Activated CD4-positive, alpha-beta T cell treated with anti-CD3 and anti-CD28 coated beads for 48 hours (primary cell): ENCODE measurements at regions not wholly inside any gene's neighbourhood (a gene's known extent, or its start where the extent isn't known, plus 50 kb on each side); places are given as distances from the start of the nearest gene placed in this dataset.
"Not testable (repeated sequence)": the region's sequence is repeated elsewhere in the genome, so short reads cannot be mapped to it uniquely, and the experiment has no call there.

Experiments used
- DNase-seq: peaks from one replicate; pipeline ENCODE4 v3.0.0-alpha.2; 2020

DNA sequence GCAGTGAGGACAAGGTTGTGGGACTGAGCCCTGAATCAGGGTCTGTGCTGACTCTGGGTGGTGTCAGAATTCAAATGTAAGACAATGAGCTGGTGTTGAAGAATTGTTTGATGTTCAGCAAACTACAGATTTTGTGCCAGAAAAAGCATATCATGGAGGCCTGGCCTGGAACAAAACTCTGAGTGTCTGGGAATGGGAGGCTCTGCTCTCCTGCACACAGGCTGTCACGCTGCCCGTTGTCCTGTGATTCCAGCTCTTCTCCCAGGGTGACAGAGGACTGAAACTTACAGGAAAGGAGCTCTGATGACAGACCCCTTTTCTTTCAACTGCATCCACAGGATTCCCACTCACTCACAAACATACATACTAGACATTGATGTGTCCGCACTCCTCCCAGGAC lies 120.1 kb downstream of the ZNF486 start:
- no peak for DNase-seq

DNA sequence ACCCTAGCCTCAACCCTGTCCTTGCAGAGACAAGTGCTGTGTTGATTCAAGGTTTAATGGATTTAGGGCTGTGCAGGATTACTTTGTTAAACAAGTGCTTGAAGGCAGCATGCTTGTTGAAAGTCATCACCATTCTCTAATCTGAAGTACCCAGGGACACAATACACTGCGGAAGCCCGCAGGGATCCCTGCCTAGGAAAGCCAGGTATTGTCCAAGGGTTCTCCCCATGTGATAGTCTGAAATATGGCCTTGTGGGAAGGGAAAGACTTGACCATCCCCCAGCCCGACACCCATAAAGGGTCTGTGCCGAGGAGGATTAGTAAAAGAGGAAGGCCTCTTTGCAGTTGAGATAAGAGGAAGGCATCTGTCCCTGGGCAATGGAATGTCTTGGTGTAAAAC lies 118.9 kb downstream of the ZNF486 start:
- DNase-seq = not testable (repeated sequence)

DNA sequence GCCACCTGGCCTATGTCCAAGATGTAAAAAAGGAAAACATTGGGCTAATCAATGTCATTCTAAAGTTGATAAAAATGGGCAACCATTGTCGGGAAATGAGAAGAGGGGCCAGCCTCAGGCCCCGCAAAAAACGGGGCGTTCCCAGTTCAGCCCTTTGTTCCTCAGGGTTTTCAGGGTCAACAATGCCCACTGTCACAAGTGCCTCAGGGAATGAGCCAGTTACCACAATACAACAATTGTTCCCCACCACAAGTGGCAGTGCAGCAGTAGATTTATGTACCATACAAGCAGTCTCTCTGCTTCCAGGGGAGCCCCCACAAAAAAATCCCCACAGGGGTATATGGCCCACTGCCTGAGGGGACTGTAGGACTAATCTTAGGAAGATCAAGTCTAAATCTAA lies 112.5 kb downstream of the ZNF486 start:
- DNase-seq = no peak

DNA sequence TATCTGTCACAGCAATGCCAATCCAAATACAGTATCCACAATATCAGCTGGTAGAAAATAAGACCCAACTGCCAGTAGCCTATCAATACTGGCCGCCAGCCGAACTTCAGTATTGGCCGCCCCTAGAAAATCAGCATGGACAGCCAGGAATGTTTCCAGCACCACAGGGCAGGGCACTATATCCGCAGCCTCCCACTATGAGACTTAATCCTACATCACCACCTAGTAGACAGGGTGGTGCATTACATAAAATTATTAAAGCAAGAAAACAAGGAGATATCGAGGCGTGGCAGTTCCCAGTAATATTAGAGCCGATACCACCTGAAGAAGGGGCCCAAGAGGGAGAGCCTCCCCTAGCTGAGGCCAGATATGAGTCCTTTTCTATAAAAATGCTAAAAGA lies 111.3 kb downstream of the ZNF486 start:
- DNase-seq = no peak

DNA sequence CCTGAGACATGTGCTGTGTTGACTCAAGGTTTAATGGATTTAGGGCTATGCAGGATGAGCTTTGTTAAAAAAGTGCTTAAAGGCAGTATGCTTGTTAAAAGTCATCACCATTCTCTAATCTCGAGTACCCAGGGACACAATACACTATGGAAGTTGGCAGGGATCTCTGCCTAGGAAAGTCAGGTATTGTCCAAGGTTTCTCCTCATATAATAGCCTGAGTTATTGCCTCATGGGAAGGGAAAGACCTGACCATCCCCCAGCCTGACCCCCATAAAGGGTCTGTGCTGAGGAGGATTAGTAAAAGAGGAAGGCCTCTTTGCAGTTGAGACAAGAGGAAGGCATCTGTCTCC lies 109.7 kb downstream of the ZNF486 start:
- not testable (repeated sequence) for DNase-seq

DNA sequence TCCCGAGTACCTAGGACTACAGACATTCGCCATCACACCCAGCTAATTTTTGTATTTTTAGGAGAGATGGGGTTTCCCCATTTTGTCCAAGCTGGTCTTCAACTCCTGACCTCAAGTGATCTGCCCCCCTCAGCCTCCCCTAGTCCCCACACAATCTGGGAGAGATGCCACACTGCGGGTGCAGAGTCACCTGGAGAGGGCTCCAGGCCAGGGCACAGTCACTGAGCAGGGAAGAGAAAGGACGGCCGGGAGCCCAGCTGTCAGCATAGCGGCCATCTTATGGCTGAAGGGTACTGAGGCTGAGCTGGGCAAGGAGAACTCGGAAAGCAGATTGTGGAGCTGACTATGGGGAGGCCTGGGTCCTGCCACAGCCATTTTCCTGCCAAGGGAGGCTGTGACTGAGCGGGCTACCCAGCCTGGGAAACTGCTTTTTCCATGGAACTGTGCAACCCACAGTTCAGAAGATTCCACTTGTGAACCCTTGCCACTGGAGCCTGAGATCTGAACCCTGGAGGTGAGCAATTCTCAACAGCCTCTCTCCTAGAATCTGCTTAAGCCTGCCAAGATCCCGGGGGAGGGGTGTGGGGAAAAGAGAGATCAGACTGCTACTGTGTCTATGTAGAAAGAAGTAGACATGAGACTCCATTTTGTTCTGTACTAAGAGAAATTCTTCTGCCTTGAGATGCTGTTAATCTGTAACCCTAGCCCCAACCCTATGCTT lies 109.2 kb downstream of the ZNF486 start:
- no peak for DNase-seq

DNA sequence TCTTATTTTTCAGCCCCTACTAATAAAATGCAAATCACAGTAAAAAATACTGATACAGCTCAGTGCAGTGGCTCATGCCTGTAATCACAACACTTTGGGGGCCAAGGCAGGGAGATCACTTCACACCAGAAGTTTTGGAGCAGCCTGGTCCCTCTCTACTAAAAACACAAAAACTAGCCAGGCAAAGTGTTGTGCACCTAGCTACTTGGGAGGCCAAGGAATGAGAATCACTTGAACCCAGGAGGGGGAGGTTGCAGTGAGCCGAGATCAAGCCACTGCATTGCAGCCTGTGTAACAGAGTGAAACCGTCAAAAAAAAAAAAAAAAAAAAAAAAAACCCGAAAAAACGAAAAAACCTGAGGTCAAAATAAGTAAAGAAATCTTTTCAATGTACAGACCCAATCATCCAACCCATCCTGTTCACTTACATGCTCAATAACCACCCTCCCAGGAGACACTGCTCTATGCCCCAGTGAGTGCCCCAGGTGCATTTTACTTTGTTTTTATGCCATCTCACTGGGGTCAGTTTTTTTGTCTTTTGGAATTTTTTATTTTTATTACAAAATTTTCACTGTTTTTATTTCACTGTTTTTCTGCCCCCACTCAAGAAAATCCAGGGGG lies 107.0 kb downstream of the ZNF486 start:
- no peak for DNase-seq

DNA sequence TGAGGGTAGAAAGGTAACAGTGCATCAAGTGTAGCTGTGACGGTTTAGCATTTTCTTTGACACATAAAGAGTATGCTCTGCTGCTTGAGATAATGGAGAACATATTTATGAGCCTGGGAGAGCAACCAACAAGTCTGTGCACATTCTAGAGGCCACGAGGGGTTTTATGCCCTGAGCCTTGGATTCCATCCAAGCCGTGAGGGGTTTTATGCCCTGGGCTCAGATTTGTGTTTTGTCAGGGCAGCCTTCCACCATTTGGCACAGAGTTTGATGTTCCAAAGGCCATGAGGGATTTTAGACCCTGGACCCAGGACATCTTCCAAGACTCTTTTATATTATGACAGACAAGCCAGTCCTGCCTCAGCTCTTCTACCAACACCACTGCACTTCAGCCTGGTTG lies 106.4 kb downstream of the ZNF486 start:
- no peak for DNase-seq

DNA sequence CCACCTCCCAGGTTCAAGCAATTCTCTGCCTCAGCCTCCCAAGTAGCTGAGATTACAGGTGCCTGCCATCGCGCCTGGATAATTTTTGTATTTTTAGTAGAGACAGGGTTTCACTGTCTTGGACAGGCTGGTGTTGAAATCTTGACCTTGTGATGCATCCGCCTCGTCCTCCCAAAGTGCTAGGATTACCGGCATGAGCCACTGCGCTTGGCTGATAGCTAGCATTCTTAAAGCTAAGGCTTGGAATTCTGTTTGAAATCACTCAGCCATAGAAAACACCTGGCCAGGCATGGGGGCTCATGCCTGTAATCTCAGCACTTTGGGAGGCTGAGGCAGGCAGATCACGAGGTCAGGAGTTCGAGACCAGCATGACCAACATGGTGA lies 105.6 kb downstream of the ZNF486 start:
- not testable (repeated sequence) for DNase-seq

DNA sequence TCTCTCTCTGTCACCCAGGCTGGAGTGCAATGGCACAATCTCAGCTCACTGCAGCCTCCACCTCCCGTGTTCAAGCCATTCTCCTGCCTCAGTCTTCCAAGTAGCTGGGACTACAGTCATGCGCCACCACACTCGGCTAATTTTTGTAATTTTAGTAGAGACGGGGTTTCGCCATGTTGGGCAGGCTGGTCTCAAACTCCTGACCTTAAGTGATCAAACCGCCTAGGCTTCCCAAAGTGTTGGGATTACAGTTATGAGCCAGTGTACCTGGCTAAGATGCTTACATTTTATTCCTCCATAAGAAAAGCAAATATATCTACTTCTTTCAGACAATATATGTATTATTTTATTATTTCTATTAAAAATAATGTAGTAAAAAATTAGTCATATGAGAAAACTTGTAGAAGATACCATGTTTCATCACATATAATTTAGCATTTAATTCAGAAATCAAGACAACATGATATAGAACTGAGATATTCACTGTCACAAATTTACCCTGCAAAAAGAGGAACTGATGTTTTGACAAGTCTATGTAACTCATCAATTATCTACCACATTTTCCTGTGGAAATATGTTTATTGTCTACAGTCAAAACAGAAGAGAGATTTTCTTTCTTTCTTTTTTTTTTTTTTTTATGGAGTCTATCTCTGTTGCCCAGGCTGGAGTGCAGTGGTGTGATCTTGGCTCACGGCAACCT lies 105.1 kb downstream of the ZNF486 start:
- not testable (repeated sequence) for DNase-seq

DNA sequence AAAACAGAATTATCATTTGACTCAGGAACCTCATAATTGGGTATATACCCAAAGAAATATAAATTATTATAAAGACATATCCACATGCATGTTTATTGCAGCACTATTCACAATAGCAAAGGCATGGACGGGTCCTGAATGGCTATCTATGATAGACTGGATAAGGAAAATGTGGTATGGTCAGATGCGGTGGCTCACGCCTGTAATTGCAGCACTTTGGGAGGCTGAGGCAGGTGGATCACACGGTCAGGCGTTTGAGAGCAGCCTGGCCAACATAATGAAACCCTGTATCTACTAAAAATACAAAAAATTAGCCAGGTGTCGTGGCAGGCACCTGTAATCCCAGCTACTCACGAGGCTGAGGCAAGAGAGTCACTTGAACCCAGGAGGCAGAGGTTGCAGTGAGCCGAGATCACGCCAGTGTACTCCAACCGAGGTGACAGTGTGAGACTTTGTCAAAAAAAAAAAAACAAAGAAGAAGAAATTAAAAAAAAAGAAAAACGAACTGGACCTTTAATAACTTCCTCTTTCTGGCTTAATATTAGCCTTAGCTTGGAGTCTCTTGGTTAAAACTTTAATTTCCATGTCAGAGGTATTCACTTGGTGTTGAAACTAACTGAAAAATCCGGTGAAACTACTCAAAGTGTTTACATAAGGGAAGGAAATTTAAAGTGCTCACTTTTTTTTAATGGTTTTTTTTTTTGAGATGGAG lies 104.4 kb downstream of the ZNF486 start:
- DNase-seq = no peak

DNA sequence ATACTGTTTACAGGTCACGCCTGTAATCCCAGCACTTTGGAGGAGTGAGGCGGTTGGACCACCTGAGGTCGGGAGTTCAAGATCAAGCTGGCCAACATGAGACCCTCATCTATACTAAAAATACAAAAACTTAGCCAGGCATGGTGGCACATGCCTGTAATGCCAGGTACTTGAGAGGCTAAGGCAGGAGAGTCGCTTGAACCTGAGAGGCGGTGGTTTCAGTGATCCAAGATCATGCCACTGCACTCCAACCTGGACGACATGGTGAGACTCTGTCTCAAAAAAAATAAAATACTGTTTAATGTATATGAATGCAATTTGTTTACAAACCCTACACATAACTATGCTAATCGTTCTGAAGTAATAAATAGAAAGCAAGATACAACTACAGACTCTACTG lies 102.4 kb downstream of the ZNF486 start:
- no peak for DNase-seq

DNA sequence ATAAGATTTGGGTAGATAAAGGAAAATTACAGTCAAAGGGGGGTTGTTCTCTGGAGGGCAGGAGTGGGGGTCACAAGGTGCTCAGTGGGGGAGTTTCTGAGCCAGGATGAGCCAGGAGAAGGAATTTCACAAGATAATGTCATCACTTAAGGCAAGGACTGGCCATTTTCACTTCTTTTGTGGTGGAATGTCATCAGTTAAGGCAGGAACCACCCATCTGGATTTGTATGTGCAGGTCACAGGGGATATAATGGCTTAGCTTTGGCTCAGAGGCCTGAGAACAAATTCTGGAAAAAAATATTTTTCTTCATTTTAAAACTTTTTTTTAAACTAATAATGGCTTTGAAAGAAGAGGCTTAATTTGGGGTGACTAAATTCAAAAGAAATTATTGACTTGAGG lies 94.5 kb downstream of the ZNF486 start:
- DNase-seq = not testable (repeated sequence)

DNA sequence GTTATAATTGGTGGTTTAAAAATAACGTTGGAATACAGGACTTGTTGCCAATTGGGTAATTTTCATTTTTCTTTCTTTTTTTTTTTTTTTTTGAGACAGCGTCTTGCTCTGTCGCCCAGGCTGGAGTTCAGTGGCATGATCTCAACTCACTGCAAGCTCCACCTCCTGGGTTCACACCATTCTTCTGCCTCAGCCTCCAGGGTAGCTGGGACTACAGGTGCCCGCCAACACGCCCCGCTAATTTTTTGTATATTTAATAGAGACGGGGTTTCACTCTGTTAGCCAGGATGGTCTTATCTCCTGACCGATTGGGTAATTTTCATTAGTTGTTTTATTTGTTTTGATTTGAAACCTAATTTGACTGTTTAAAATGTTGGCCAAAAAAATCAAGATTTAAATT lies 93.7 kb downstream of the ZNF486 start:
- DNase-seq = not testable (repeated sequence)

DNA sequence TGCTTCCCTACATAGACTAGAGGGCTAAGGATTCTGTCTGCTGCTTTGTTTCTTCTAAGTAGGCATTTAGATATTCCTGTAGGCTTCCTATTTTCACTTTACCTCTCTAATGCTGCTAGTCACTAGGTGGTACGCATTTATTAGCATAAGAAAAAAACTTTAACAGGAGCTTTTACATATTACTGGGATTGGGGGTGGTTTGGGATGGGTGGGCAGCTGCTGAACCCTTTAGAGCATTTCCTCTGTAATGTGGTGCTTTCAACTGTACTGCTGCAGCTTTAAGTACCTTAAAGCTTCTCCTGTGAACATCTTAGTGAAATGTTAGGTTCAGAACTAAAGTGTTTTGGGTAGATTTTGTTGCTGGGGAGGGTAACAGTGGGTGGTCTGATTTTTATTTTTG lies 92.6 kb downstream of the ZNF486 start:
- DNase-seq = no peak

DNA sequence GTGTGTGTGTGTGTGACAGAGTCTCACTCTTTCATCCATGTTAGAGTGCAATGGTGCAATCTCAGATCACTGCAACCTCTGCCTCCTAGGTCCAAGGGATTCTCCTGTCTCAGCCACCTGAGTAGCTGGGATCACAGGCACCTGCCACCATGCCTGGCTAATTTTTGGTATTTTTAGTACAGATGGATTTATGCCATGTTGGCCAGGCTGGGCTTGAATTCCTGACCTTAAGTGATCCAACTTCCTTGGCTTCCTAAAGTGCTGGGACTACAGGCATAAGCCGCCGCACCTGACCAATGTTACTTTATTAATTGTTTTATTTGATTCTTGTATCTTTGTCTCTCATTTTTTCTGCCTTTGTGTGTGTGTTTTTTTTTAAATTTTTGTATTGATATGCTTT lies 89.6 kb downstream of the ZNF486 start:
- DNase-seq = no peak

DNA sequence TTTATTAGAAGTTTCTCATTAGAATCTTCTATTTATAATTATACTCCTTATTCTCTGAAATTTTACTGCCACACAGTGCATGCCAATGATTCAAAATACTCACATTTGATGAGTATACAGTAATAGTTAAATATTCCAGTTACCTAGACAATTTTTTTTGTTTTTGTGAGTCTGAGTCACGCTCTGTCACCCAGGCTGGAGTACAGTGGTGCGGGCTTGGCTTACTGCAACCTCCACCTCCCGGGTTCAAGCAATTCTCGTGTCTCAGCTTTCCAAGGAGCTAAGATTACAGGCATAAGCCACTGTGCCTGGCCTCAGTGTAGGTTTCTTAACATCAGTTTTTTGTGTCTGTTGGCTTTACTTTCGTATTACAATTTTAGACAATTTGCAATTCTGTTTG lies 87.1 kb downstream of the ZNF486 start:
- DNase-seq = no peak

DNA sequence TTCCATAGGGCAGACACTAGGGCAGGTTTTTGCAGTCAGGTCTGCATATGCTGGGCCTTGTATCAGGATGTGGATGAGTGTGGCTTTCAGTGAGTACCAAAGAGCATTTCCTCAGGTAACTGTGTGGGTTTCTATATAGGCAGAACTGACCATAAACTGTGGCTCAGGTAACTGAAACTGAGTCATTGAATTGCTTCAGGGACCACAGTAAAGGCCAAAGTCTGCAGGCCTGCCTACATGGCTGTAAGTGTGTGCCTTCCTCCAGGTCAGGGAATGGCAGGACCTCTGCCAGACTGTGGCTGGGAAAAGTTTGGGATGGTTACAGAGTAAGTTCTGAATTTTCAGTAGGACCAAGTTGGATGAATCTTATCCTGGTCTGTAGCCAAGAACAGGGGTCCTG lies 85.6 kb downstream of the ZNF486 start:
- no peak for DNase-seq

DNA sequence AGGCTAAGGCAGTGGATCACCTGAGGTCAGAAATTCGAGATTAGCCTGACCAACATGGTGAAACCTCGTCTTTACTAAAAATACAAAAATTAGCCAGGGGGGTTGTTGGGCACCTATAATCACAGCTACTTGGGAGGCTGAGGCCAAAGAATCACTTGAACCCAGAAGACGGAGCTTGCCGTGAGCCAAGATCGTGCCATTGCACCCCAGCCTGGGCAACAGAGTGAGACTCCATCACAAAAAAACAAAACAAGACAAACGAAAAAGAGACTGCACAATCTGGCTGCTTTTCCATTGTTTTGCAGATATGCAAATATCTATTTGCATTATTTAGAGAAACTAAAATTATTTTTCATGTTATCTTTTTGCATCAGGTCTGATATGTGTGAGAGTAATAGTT lies 83.6 kb downstream of the ZNF486 start:
- DNase-seq = no peak

DNA sequence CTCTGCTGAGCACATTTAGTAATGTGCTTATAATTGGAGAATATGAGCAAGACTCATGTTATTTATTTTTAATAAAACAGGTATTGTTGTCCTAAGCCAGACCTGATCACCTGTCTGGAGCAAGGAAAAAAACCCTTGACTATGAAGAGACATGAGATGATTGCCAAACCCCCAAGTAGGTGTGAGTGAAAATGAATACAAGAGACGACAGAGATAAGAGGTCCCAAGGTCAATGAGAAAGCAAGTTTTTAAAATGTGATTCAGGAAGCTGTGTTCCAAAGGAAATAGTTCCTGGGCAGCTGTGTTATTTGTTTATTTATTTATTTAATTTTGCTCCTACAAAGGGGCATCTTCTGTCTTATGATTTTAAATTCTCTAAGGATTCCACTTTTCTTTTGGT lies 83.1 kb downstream of the ZNF486 start:
- DNase-seq = no peak
